ENCODE measurements at regions not wholly inside any gene's neighbourhood (a gene's known extent, or its start where the extent isn't known, plus 50 kb on each side); places are given as distances from the start of the nearest gene placed in this dataset.

DNA sequence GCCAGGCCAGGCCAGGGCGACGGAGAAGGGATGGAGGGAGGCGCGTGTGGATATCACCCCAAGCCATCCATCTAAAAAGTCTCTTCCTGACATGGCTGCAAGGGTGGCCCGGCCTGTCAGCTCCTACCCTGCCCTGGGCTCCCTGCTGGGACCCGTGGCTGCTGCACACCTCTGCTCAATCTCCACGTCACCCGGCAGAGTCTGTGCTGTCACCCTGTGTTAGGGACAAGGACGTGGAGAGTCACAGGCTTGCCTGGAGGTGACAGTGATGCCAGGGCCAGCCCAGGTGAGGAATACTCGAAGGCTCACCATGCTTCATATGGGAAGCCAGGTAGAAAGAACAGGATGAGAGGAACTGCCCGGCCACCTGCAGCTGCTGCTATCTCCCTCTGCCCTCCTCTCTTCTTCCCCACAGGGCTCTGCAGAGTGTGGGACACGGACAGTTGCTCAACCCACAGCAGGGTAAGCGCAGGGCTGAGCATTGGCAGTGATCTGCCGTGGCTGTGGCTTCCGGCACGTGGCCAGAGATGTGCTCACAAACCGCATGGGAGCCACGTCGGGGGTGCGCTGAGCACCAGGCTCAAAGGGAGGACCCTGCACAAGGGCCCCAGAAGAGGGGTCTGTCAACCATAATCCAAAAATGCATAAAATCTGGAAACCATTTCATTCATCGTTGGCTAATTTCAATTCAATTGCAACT lies 214.3 kb downstream of the DLL1 start:
- TF ChIP-seq REST (IDR thresholded peaks at IDR 0.05; ENCODE audit: insufficient read depth in 1 of 2, low read depth in 2 of 2, low read length in 2 of 2) (no peak), POLR2AphosphoS5 (IDR thresholded peaks at IDR 0.05; ENCODE audit: low read depth, low read length) (no peak)
